K562 (cell line): ENCODE measurements at regions not wholly inside any gene's neighbourhood (a gene's known extent, or its start where the extent isn't known, plus 50 kb on each side); places are given as distances from the start of the nearest gene placed in this dataset.

Experiments used
- ATAC-seq: fragments of 200-7000 bp; cut with Tn5 transposase; 3 replicates; pipeline ENCODE4 v1.9.1; 2020; ENCODE audit warnings: moderate library complexity
- BruUV-seq: library from RNA; stranded (reverse); fragments of 400-500 nt; replicated peaks from 2 replicates; lab custom pipeline; 2021; lab: Mats Ljungman, UMichigan
- CTCF ChIA-PET: fragments of 300-600 bp; formaldehyde crosslinking; extraction: SDS; loops from one replicate; lab custom pipeline; 2021; ENCODE audit warnings: low intra/inter-chr PET ratio; lab: Yijun Ruan, JAX
- POLR2A ChIA-PET: fragments of 300-600, 350-650 bp; sonication (Branson Sonifier 250); formaldehyde crosslinking; extraction: SDS; loops from one replicate; lab custom pipeline; 2021; ENCODE audit warnings: antibody characterized with exemption, inconsistent platforms; lab: Yijun Ruan, JAX
- DNase-seq, 4 experiments: peaks; one replicate each; pipeline versions ENCODE4 v3.0.0 to v3.0.0-alpha.2; 2011 to 2018; ENCODE audit warnings: low spot score in 3 of 4, mixed read lengths in 3 of 4; ENCODE audit errors: extremely low read depth in 1 of 4
- FAIRE-seq: peaks from 2 replicates; lab custom pipeline; 2011; peaks lifted over from hg19 to GRCh38; lab: Jason Lieb, UNC
- H2AFZ ChIP-seq: 2 replicates; pipeline ENCODE4 v1.6.0; 2011; ENCODE audit warnings: low read depth, low read length, control low read depth, inconsistent platforms
- H3K27ac ChIP-seq: fragments of 200-600 bp; 3 replicates; pipeline ENCODE4 v1.8.0; 2011; ENCODE audit warnings: low read depth, mild to moderate bottlenecking, control low read depth, inconsistent platforms, low read length, moderate library complexity, mixed read lengths; ENCODE audit errors: extremely low read depth
- H3K27me3 ChIP-seq, 2 experiments: fragments of 300-600 bp in 1 of 2; 2 replicates in 1 of 2; 3 replicates in 1 of 2; pipeline versions ENCODE4 v1.6.0 to v1.8.0; 2011; ENCODE audit warnings: inconsistent platforms in 2 of 2, low read length in 2 of 2, mild to moderate bottlenecking in 1 of 2, mixed read lengths in 1 of 2, moderate library complexity in 1 of 2; ENCODE audit not compliant: control insufficient read depth in 2 of 2, insufficient read depth in 2 of 2
- H3K36me3 ChIP-seq: fragments of 300-600 bp; 3 replicates; pipeline ENCODE4 v1.8.0; 2011; ENCODE audit warnings: mild to moderate bottlenecking, low read length, inconsistent platforms; ENCODE audit not compliant: control insufficient read depth, insufficient read depth
- H3K4me1 ChIP-seq, 2 experiments: fragments of 200-600 bp in 1 of 2; replicated peaks in 1 of 2; 2 replicates in 1 of 2; 3 replicates in 1 of 2; pipeline versions ENCODE4 v1.5.1 to v1.8.0; 2011; ENCODE audit warnings: inconsistent platforms in 2 of 2, low read length in 2 of 2, mild to moderate bottlenecking in 1 of 2, mixed read lengths in 1 of 2, moderate library complexity in 1 of 2; ENCODE audit not compliant: control insufficient read depth in 2 of 2, insufficient read depth in 2 of 2
- H3K4me2 ChIP-seq: 2 replicates; pipeline ENCODE4 v1.6.1; 2011; ENCODE audit warnings: low read length, control low read depth, inconsistent platforms, mixed read lengths; ENCODE audit not compliant: insufficient read depth
- H3K4me3 ChIP-seq: fragments of 200-600 bp; sonication (generic), shearing (Covaris generic); 2 replicates; pipeline ENCODE4 v1.5.1; 2016; ENCODE audit warnings: control low read depth, inconsistent platforms
- H3K79me2 ChIP-seq: fragments of 200-600 bp; 3 replicates; pipeline ENCODE4 v1.8.0; 2011; ENCODE audit warnings: low read length, inconsistent platforms; ENCODE audit not compliant: control insufficient read depth, insufficient read depth
- H3K9ac ChIP-seq, 2 experiments: 2 replicates each; pipeline versions ENCODE4 v1.6.0 to v1.6.1; 2011; ENCODE audit warnings: low read depth in 2 of 2, low read length in 2 of 2, control low read depth in 1 of 2, inconsistent platforms in 1 of 2, mild to moderate bottlenecking in 1 of 2, mixed read lengths in 1 of 2; ENCODE audit not compliant: insufficient read depth in 1 of 2
- H3K9me1 ChIP-seq: one replicate; pipeline ENCODE4 v1.6.0; 2011; ENCODE audit warnings: inconsistent platforms, mild to moderate bottlenecking, low read length, moderate library complexity; ENCODE audit not compliant: control insufficient read depth, insufficient read depth
- H3K9me3 ChIP-seq: replicated peaks from 2 replicates; pipeline ENCODE4 v1.5.1; 2011; ENCODE audit warnings: low read depth, low read length, inconsistent platforms; ENCODE audit not compliant: control insufficient read depth, insufficient read depth
- H4K20me1 ChIP-seq: replicated peaks from 2 replicates; pipeline ENCODE4 v1.6.1; 2011; ENCODE audit warnings: low read length, inconsistent platforms, mixed read lengths; ENCODE audit not compliant: control insufficient read depth, insufficient read depth
- ATF1 ChIP-seq, 2 experiments: fragments of 450-650 bp in 1 of 2; IDR thresholded peaks; 2 replicates each; pipeline ENCODE4 v1.6.1; 2016; ENCODE audit warnings: missing compliant biosample characterization in 1 of 2, missing genetic modification characterization in 1 of 2
- CBX5 ChIP-seq: IDR thresholded peaks from 2 replicates; pipeline ENCODE4 v1.6.1; 2014; ENCODE audit warnings: low read depth, borderline replicate concordance
- EGR1 ChIP-seq: fragments of 450-650 bp; conservative IDR thresholded peaks from 2 replicates; pipeline ENCODE4 v1.6.1; 2017; ENCODE audit warnings: mild to moderate bottlenecking
- PRMT5 ChIP-seq: sonication (generic); formaldehyde crosslinking; IDR thresholded peaks from 2 replicates; pipeline ENCODE4 v1.5.0; 2020; ENCODE audit warnings: missing genetic modification reagents
- RAD21 ChIP-seq, 2 experiments: fragments of 250-450 bp in 1 of 2; fragments of 450-650 bp in 1 of 2; sonication (Bioruptor Pico) in 1 of 2; formaldehyde crosslinking in 1 of 2; IDR thresholded peaks in 1 of 2; conservative IDR thresholded peaks in 1 of 2; 2 replicates each; pipeline versions ENCODE4 v1.4.0 to v1.8.0; 2020 to 2022; ENCODE audit warnings: mild to moderate bottlenecking in 2 of 2, moderate library complexity in 1 of 2
- RHOXF2B ChIP-seq: fragments of 250-450 bp; sonication (Bioruptor Pico); conservative IDR thresholded peaks from 2 replicates; pipeline ENCODE4 v1.5.1; 2021
- SIN3B ChIP-seq: fragments of 450-650 bp; IDR thresholded peaks from 2 replicates; pipeline ENCODE4 v1.6.1; 2017; ENCODE audit warnings: low read depth, mild to moderate bottlenecking, moderate library complexity
- SP2 ChIP-seq: IDR thresholded peaks from 2 replicates; pipeline ENCODE4 v1.6.1; 2011; ENCODE audit warnings: mild to moderate bottlenecking, low read depth, low read length, moderate library complexity; ENCODE audit not compliant: poor library complexity, severe bottlenecking; ENCODE audit errors: extremely low read depth
- SRSF1 ChIP-seq: fragments of 200-400 bp; formaldehyde crosslinking; IDR thresholded peaks from 2 replicates; pipeline ENCODE4 v1.6.1; 2017; ENCODE audit warnings: mild to moderate bottlenecking, low read depth, low read length, moderate library complexity
- WGBS: fragments of 100-300 bp; shearing (Covaris generic); methylation state at CpG from one replicate; pipeline ENCODE4 v1.1.6; 2016; ENCODE audit warnings: low coverage, mixed read lengths; ENCODE audit not compliant: insufficient coverage; ENCODE audit errors: missing lambda C conversion rate; 5-methylcytosine and 5-hydroxymethylcytosine counted together
- in situ Hi-C: fragments of 300-500 bp; cut with MboI; formaldehyde crosslinking; loops from 4 replicates; pipeline ENCODE4 v1.15.0; 2018; ENCODE audit warnings: inconsistent platforms, mixed read lengths
- intact Hi-C: fragments of 100-400 bp; cut with micrococcal nuclease; formaldehyde crosslinking; loops from 2 replicates; pipeline ENCODE4 v1.14.2; 2022
- TF ChIP-seq, protein P1 (sequence below): fragments of 450-650 bp; IDR thresholded peaks from 2 replicates; pipeline ENCODE4 v1.6.1; 2017; ENCODE audit warnings: antibody characterized with exemption
- TF ChIP-seq, protein P2 (sequence below): IDR thresholded peaks from 3 replicates; pipeline ENCODE4 v1.6.1; 2011; ENCODE audit warnings: borderline replicate concordance, mild to moderate bottlenecking; ENCODE audit not compliant: insufficient read length, insufficient read depth
- TF ChIP-seq, protein P3 (sequence below): fragments of 450-650 bp; IDR thresholded peaks from 2 replicates; pipeline ENCODE4 v1.6.1; 2014; ENCODE audit warnings: low read depth, mild to moderate bottlenecking, moderate library complexity, borderline replicate concordance
- TF ChIP-seq, protein P4 (sequence below): sonication (generic); formaldehyde crosslinking; IDR thresholded peaks from 2 replicates; pipeline ENCODE4 v1.8.1; 2023; ENCODE audit warnings: mild to moderate bottlenecking, missing genetic modification reagents

DNA sequence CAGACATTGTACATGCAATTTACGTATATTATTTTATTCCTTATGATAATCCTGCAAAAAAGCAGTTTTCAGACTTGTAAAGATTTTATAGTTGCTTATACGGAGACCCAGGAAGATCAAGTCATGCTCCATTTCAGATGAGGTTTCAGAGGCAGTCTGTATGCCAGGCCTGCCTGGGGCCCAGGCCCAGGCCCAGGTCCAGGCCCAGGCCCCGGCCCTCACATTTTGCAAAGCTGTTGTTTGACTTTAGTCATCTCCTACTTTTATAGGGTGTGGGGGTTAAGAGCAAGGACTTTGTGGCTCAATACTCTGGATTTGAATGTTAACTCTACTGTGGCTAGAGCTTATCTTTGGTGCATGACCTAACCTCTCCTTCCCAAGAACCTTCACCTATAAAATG lies 217.9 kb downstream of the SAMD5 start:
- ChIA-PET POLR2A (interaction anchor here (0.5 to 0.8 kb wide), 3 partner anchors 9 to 96 kb away, joined by 3 read pairs; no protein-coding TSS in a partner anchor), CTCF (no interaction called here)
- ATAC-seq = no peak

More for the DNA sequence above, 217.9 kb downstream of the SAMD5 start:
- in situ Hi-C loops = no loop called here
- no peaks in the 10 kb centered on the region; the same call in 1 of the 2 replicates for H4K20me1 ChIP-seq
- WGBS = 75% methylated on average over 3 of the region's 3 CpGs
- no peak overlapping the region for H2AFZ ChIP-seq
- H3K9ac ChIP-seq = peak overlapping the region in 1 of 2 experiments; percentile 63; a peak in 1 of 4 replicates
- H3K27ac ChIP-seq = no peak overlapping the region
- H3K79me2 ChIP-seq = peaks cover 4% of the 10 kb centered on the region; the same call in 2 of the 3 replicates
- 0 out of 3 replicates have a peak, but pooled peaks cover 3% of the 10 kb centered on the region for H3K36me3 ChIP-seq
- peak in 1 of 4 experiments; percentile 20 for DNase-seq
- TF ChIP-seq SIN3B (no peak), RHOXF2B (CRISPR knock-in tag) (no peak), CBX5 (no peak), RAD21 (CRISPR knock-in tag; conservative IDR thresholded peaks at IDR 0.05 in 1 of 2, IDR thresholded peaks at IDR 0.05 in 1 of 2) (no peak), ATF1 (CRISPR knock-in tag; IDR thresholded peaks at IDR 0.05) (no peak), ATF1 (tag; IDR thresholded peaks at IDR 0.05) (no peak), EGR1 (no peak), PRMT5 (CRISPR knock-in tag) (no peak), SP2 (no peak), SRSF1 (no peak)
- TF ChIP-seq, protein P1, sequence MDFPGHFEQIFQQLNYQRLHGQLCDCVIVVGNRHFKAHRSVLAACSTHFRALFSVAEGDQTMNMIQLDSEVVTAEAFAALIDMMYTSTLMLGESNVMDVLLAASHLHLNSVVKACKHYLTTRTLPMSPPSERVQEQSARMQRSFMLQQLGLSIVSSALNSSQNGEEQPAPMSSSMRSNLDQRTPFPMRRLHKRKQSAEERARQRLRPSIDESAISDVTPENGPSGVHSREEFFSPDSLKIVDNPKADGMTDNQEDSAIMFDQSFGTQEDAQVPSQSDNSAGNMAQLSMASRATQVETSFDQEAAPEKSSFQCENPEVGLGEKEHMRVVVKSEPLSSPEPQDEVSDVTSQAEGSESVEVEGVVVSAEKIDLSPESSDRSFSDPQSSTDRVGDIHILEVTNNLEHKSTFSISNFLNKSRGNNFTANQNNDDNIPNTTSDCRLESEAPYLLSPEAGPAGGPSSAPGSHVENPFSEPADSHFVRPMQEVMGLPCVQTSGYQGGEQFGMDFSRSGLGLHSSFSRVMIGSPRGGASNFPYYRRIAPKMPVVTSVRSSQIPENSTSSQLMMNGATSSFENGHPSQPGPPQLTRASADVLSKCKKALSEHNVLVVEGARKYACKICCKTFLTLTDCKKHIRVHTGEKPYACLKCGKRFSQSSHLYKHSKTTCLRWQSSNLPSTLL = no peak
- TF ChIP-seq, protein P2, sequence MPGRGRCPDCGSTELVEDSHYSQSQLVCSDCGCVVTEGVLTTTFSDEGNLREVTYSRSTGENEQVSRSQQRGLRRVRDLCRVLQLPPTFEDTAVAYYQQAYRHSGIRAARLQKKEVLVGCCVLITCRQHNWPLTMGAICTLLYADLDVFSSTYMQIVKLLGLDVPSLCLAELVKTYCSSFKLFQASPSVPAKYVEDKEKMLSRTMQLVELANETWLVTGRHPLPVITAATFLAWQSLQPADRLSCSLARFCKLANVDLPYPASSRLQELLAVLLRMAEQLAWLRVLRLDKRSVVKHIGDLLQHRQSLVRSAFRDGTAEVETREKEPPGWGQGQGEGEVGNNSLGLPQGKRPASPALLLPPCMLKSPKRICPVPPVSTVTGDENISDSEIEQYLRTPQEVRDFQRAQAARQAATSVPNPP = no peak
- TF ChIP-seq, protein P3, sequence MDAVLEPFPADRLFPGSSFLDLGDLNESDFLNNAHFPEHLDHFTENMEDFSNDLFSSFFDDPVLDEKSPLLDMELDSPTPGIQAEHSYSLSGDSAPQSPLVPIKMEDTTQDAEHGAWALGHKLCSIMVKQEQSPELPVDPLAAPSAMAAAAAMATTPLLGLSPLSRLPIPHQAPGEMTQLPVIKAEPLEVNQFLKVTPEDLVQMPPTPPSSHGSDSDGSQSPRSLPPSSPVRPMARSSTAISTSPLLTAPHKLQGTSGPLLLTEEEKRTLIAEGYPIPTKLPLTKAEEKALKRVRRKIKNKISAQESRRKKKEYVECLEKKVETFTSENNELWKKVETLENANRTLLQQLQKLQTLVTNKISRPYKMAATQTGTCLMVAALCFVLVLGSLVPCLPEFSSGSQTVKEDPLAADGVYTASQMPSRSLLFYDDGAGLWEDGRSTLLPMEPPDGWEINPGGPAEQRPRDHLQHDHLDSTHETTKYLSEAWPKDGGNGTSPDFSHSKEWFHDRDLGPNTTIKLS = no peak
- TF ChIP-seq, protein P4, sequence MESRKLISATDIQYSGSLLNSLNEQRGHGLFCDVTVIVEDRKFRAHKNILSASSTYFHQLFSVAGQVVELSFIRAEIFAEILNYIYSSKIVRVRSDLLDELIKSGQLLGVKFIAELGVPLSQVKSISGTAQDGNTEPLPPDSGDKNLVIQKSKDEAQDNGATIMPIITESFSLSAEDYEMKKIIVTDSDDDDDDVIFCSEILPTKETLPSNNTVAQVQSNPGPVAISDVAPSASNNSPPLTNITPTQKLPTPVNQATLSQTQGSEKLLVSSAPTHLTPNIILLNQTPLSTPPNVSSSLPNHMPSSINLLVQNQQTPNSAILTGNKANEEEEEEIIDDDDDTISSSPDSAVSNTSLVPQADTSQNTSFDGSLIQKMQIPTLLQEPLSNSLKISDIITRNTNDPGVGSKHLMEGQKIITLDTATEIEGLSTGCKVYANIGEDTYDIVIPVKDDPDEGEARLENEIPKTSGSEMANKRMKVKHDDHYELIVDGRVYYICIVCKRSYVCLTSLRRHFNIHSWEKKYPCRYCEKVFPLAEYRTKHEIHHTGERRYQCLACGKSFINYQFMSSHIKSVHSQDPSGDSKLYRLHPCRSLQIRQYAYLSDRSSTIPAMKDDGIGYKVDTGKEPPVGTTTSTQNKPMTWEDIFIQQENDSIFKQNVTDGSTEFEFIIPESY (CRISPR knock-in tag) = no peak
- TF ChIP-seq, all 486 proteins: peak for 0
- Histone ChIP-seq H3K4me3 (no peak overlapping the region), H3K27me3 (no peaks in the 10 kb centered on the region), H3K4me1 (peaks cover 0 to 3% of the 10 kb centered on the region in 2 experiments; a peak in 1 of 5 replicates), H3K9me3 (no peaks in the 10 kb centered on the region), H3K9me1 (no peaks in the 10 kb centered on the region), H3K4me2 (no peak overlapping the region)
- intact Hi-C loops = loop anchor here (10.0 kb wide), 1 partner anchor 222 kb away; the partner anchor contains the start of gene SAMD5
- FAIRE-seq = peak; percentile 19
- no TSS peak for BruUV-seq
